Tibial nerve (tissue), 4 donors: ENCODE measurements at regions not wholly inside any gene's neighbourhood (a gene's known extent, or its start where the extent isn't known, plus 50 kb on each side); places are given as distances from the start of the nearest gene placed in this dataset.

Source experiments
- EP300 ChIP-seq, 2 donors: sonication (generic); formaldehyde crosslinking; IDR thresholded peaks; one replicate each; pipeline ENCODE4 v1.6.1; 2017; ENCODE audit warnings: antibody characterized with exemption in 2 of 2, mild to moderate bottlenecking in 1 of 2
- POLR2A ChIP-seq, 2 donors: fragments of 450-650 bp; IDR thresholded peaks; one replicate each; pipeline ENCODE4 v1.6.1; 2017; ENCODE audit warnings: antibody characterized with exemption in 2 of 2, mild to moderate bottlenecking in 2 of 2, moderate library complexity in 2 of 2
- TF ChIP-seq, protein P1 (sequence below), 5 experiments: fragments of 200-600 bp in 3 of 5; fragments of 450-650 bp in 2 of 5; sonication (generic) in 3 of 5; IDR thresholded peaks; one replicate each; pipeline ENCODE4 v1.5.1; 2016 to 2019; ENCODE audit warnings: antibody characterized with exemption in 5 of 5, mild to moderate bottlenecking in 3 of 5, moderate library complexity in 2 of 5

DNA sequence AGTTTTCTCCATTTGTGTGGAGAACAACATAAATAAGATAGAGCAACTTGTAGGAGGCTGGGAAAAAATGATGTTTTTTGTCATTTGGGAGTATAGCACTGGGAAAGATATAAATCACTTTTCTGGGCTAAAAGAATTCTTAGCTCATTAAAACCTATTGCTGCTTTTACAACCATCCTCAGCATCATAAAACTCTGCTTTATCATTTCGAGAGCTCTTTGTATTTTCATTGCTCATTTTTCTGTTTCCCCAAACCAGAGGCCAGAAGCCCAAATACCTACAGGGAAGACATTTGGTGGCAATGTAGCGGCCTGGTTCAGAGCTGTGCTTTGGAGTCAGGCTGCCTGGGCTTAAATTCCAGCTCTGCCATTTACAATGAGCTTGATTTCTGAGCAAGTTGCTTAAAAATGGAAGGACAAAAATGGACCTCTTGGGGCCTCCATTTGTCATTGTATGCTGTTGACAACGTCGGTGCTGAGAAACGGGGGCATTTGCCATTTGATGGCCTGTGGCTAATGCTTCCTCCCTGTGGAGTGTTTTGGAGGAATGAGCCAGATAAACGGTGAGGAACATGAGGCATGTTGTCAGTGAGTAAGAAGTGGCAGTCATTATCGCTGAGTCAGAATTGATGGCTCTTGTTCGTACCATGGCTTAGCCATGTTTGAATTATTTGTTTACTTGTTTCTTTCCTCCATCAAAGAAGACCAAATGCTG lies 260.0 kb downstream of the EBLN2 start:
- TF ChIP-seq POLR2A (IDR thresholded peaks at IDR 0.05) (no peak), EP300 (IDR thresholded peaks at IDR 0.05) (no peak)
- TF ChIP-seq, protein P1, sequence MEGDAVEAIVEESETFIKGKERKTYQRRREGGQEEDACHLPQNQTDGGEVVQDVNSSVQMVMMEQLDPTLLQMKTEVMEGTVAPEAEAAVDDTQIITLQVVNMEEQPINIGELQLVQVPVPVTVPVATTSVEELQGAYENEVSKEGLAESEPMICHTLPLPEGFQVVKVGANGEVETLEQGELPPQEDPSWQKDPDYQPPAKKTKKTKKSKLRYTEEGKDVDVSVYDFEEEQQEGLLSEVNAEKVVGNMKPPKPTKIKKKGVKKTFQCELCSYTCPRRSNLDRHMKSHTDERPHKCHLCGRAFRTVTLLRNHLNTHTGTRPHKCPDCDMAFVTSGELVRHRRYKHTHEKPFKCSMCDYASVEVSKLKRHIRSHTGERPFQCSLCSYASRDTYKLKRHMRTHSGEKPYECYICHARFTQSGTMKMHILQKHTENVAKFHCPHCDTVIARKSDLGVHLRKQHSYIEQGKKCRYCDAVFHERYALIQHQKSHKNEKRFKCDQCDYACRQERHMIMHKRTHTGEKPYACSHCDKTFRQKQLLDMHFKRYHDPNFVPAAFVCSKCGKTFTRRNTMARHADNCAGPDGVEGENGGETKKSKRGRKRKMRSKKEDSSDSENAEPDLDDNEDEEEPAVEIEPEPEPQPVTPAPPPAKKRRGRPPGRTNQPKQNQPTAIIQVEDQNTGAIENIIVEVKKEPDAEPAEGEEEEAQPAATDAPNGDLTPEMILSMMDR (IDR thresholded peaks at IDR 0.05) = no peak
